ENCODE measurements at regions not wholly inside any gene's neighbourhood (a gene's known extent, or its start where the extent isn't known, plus 50 kb on each side); places are given as distances from the start of the nearest gene placed in this dataset.
A peak's percentile ranks its signal among the peaks of the same experiment; 100 is the strongest.

DNA sequence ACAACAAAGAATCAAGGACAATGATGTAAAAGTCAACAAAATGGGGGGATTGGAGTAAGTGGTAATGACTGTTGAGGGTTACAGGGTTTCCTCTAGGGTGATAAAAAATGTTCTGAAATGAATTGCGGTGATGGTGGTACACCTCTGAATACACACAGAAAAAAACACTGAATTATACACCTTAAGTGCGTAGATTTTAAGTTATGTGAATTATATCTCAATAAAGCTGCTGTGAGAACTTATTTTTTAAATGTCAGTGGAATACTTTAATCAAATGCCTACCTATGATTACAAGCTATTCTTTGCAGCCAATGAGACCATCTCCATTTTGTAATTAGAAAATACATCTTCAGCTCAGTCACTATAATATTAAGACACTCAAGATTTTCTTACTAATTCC is 53.5 kb downstream of the ZNF608 start:
- no peak for DNase-seq (ENCODE audit: low spot score)

- DNase-seq (ENCODE audit: low spot score), result peak; percentile 27
Measured at GRCh38 chr5:124692324-124692723, 54.1 kb downstream of the ZNF608 start.

- DNase-seq (ENCODE audit: low spot score), result no peak
Measured at GRCh38 chr5:124689653-124690052, 56.8 kb downstream of the ZNF608 start.

DNA sequence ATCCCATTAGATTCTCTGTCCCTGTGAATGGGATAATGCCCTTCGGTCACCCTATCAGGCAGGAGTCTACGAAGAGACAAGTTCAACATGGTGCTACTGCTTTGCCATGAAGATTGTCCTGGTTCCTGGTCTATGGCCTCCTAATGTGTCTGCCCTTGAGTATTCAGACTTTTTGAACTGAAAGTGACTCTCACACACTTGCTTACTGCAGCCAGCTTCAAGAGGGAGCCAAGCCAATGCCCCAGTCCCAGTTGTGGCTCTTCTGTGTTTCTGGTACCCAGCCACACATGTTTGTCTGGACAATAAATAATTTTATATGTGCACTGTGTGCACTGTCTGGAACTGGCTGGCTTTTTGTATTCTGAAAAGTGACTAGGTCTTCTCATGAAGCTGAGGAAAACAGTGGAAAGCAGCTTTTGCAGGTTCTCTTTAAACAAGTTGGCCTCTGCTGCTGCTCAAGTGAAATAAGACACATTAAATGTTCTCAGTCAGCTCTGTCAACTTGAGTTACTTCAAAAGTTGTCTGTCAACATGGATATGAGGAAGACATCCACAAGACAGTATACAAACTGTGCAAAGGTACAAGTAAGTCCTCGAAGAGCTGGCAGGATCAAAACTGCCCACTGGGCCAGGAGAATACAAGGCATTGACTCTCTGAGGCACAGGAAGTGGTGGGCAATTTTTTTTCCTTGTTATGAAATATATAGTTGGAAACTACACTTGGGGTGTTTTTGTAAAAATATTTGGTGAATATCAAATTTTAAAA is 60.0 kb downstream of the ZNF608 start:
- no peak for DNase-seq (ENCODE audit: low spot score)

DNA sequence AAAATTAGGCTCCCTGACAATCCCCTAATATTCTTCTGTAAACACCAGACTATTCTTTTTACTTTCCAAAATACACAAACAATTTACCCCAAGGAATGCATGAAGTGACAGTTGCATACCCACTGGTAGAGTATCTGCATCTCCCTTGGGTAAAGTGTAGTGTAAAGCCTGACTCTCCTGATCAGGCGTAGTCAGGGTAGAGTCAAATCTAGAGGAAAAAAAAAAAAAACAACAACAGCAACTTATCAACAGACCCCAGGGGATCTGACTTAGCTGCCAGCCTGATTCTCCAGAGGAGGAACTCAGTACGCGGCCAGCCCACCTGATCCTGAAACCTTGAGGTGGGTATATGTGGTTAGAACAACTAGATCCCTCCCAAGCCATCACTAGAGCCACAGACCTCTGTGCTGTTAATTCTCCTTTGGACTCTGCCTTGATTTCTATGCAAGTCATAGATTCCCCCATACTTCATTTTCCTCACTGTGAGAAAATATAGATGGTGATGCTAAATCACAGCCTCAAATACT is 61.0 kb downstream of the ZNF608 start:
- no peak for DNase-seq (ENCODE audit: low spot score)

GRCh38 chr5:124683917-124684555 is 62.4 kb downstream of the ZNF608 start:
- no peak for DNase-seq (ENCODE audit: low spot score)

DNA sequence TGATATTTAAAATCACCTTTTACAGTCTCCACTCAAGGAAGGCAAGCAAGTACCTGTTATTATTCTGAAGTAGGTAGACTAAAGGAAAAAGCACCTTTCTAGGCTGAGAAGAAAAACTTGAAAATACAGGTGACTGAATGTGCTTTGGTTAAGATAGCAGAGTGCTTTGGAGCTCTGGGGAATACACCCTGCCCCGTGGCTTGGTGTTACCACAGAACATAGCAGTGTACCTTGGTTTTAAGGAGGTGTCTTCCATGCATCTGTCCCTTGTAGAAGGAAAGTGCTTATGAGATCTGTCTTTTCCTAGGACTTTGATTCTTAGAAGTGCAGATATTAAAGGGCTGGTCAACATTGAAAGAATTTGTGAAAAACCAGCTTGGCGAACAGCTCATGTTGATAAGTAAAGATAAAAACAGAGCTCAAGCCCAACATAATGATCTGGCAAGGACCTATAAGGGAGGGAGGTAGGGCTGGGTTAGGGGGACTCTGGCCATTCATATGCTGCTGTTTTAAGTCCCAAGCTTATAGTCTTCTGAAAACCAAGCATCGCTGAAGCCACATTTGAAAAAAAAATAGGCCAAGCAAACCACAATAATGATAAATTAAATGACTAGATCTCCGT is 66.8 kb downstream of the ZNF608 start:
- DNase-seq (ENCODE audit: low spot score), result no peak

DNA sequence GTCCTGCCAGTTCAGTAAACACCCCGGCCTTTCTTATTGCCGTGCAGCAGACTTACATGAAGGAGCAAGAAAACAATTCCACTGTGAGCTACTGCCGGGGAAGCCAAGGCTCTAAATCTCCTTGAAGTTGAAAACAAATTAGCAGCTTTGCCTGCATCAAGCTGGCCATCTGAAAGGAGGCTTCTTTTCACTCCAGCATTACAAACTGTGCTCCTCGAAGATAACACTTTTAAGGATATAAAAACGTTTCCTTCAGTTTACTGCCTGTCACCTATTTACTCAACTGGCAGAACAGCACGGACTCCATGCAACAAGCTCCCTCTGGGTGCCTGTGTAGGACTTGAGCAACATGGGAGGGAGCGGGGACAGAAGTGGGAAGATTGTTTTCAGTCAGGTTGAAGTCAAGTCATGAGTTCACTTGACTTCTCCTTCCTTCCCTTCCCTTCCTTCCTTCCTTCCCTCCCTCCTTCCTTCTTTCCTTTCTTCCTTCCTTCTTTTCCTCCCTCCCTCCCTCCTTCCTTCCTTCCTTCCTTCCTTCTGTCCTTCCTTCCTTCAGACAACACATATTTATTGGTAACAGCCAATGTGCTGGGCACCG is 67.4 kb downstream of the ZNF608 start:
- no peak for DNase-seq (ENCODE audit: low spot score)

GRCh38 chr5:124678468-124678867 is 68.0 kb downstream of the ZNF608 start:
- DNase-seq (ENCODE audit: low spot score), result no peak

DNA sequence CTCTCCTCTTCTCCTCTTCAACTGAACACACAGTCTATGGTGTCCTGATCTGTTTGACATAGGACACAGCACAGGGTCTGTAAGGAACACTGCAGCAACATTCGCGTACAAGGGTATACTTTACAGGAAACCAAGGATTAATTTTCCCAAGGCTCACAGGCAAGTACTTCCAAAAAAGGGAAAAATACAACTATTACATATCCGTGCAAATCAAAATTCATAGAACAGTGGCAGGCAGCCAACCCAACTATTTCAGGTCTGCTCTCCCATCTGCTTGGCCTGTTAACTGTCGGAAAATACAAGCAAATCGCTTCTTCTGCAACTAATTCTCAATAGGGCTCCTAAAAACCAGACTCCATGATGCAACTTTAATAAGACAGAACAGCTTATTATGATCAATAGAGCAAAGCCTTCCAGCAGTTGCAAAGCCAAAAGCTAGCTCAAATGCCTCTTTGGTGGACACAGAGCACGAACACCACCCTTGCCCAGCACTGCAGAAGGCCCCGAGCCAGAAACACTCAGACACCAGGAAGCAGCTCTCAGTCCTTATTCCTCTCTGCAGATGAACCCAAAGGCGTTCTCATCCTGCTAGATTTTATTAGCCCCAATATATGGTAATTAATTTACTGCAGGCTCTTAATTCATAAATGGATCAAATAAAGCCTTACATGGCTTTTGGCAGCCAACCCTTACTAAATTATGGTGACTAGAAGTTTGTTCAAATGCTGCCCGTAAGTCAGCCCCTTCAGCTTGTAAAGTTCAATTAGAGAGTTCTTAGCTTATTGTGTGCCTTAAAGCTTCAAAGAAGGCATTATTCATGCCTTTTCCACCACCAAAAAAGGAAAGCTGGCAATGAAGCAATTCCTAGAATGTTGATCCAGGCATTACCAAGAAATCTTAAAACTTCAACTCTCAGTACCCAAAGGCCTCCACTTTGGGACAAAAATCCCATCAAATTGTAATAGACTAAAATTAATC is 68.8 kb downstream of the ZNF608 start:
- DNase-seq (ENCODE audit: low spot score), result no peak

DNA sequence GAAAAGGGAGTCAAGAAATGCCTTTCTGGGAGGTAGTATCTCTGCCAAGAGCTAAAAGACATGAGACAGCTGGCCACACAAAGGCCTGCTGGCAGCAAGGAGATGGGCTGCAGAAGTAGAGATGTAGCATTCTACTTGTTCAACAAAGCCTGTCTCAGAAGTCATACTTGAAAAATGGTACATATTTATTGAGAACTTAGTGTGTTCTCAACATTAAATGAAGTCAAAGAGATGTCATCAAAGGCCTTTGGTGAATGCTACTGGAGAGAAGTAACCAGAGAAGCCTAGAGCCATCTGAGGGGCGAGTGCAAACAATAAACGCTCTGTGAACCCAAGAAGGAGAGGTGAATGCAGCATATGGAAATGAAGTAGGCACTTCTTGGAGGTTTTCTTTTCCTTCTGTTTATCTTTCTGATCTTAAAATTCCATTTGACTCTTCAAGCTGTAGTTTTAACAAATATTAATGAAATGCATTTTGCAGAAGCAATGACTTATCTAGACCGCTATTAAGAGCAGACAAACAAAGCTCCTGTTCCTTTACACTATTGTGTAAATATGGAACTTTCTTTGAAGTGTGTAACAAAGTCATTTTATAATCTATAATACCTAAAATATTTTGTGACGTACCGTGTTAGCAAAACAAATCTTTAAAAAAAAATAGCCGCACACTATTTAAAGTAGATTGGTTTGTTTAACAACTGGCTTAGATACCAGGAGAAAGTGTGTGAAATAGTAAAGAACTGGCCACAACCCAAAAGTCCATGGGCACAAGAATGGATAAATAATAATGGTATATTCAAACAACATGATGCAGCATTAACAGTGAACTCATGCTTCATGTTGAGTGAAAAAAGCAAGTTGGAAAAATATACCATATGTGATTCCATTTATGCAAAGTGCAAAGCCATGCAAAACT is 70.2 kb downstream of the ZNF608 start:
- DNase-seq (ENCODE audit: low spot score), result no peak

GRCh38 chr5:124671193-124671592 is 75.2 kb downstream of the ZNF608 start:
- no peak for DNase-seq (ENCODE audit: low spot score)

DNA sequence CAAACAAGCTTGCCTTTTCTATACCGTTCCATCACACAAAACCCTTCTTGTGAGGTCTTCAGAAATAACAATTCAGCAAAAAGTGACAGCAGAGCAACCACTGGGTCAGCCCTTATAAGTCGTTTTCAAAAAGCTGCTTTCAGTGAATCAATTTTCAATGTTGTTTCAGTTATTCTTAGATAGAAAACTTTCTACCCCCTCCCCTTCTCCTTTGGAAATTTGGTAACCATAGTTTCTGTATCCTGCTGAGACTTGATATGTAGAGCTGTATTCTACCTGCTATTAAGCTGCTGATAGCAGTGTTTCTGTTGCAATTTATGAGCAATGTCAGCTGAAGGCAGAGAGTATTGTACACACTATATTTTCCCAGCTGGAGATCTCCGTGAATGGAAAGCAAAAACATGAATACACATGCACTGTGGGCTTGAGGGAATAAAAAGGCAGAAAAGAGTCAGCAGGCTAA is 75.7 kb downstream of the ZNF608 start:
- DNase-seq (ENCODE audit: low spot score), result no peak

DNA sequence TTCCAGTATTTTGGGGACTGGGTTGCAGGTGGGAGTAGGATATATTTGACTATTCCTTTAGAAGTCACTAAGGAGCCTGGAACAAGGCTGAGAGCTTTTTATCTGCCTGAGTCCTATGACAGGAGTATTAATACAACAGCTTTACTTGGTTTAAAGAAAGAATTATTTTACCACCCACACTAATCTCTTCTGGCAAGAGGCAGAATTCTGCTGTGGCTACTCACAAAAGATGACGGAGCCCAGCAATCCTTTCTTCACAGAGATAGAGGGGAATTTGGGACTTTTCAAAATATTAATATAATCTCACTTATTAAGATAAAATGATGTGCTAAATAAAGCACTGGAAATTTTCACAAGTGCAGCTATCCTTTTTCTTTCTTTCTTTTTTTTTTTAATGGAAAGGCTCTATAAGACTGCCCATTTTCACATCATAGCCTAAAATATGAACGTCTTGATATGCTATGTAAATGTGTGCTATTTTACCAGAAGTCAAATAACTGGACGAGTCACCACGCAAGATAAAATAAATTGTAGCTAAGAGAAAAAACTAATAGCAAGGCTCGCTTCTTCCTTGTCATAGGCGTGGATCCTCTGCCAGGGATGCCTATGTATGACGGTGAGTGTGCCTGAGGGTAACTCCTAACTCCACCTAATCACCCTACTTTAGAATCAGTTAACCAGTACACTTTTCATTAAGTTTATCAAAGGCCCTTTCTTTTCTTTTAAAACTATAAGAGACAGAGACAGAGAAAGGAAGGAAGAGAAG is 76.3 kb downstream of the ZNF608 start:
- DNase-seq (ENCODE audit: low spot score), result no peak

DNA sequence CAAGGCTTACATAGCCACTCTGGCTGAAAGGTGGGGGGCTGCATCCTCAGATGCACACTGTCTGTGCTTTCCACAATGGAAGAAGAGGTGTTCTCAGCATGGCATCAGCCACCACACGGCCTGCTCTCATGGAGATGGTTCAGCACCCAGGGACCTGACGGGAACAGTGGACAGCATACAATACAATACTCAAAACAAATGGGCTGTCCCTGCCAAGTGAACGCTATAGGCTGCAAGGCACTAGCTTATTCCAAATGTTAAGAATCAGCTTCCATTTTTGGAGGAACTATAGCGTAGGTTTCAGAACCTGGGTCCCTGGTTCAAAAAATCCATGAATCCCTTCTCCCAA is 77.2 kb downstream of the ZNF608 start:
- no peak for DNase-seq (ENCODE audit: low spot score)

DNA sequence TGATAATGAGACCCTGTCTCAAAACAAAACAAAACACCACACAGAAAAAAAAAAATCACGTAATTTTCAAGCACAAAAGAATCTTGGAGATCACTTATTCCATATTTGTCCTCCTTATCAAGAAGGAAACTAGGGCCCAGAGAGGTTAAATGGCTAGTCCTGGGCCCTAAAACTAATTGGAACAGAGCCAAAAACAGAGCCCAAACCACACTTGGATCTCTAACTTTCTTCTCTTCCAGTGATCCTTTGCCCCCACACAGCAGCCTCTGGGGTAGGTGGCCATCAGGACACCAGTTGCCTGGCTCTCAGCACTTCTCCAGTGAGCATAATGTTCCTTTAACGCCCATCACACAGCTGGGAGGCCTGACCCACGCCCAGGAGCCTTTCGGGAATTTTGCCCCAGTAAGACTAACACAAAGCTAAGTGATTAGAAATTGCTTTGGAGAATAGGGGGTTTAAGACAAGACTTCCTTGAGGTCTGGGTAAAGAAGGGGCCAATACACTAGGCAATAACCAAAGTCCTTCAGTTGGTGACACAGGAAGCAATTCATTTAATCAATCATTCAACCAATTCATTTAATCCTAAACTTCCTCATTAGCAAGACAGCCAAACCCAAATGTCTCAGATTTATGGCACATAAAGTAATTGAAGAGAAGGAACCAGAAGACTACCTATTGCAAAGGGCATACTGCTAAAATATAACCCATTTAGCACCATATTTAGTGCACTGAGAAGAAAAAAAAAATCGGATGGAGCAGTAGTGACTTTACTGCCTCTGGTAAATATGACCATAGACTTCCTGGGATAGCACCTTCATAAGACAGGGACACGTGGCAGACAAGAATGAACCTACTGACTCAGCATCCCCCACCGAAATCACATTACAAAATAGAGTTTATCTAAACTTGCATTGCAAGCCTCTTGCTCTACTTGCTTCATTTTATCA is 77.8 kb downstream of the ZNF608 start:
- DNase-seq (ENCODE audit: low spot score), result no peak

DNA sequence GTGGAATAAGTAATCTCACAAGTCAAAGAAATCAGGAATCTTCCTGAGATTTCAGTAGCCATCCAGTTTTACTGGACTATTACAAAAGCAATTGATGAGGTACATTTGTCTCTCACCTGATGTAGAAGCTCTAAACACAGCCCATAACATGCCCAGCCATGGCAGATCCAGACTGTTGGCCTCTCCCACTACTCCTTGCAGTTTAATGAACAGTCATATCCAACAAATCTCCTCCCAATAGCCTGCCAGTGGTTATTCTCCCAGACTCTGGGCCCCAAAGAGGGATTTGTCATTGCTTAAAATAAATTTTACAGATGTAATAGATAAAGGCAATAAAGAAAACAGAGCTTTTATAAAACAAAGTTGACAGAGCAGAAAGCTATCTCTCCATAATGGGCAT is 80.8 kb downstream of the ZNF608 start:
- no peak for DNase-seq (ENCODE audit: low spot score)

- no peak for DNase-seq (ENCODE audit: low spot score)
Measured at GRCh38 chr5:124665035-124665434, 81.4 kb downstream of the ZNF608 start.

GRCh38 chr5:124664287-124664686 is 82.2 kb downstream of the ZNF608 start:
- no peak for DNase-seq (ENCODE audit: low spot score)

All from AG08396 (cell line).